Ovary (tissue), 3 donors: ENCODE measurements at regions not wholly inside any gene's neighbourhood (a gene's known extent, or its start where the extent isn't known, plus 50 kb on each side); places are given as distances from the start of the nearest gene placed in this dataset.

Experiments
- CTCF ChIP-seq, 3 donors: fragments of 450-650 bp in 2 of 3; fragments of 200-600 bp in 1 of 3; IDR thresholded peaks; one replicate each; pipeline versions ENCODE4 v1.5.1 to v1.8.0; 2016 to 2022; ENCODE audit warnings: antibody characterized with exemption in 3 of 3, mild to moderate bottlenecking in 1 of 3
- POLR2A ChIP-seq: fragments of 450-650 bp; IDR thresholded peaks from one replicate; pipeline ENCODE4 v1.6.1; 2017; ENCODE audit warnings: antibody characterized with exemption, mild to moderate bottlenecking, moderate library complexity
- donor health status: DM: no; HTN: no; CAD: no.

- TF ChIP-seq CTCF (IDR thresholded peaks at IDR 0.05) (no peak), POLR2A (no peak)
Observed at GRCh38 chr12:28949184-28949583, 199.9 kb upstream of the FAR2 start.
